OCI-LY1 (cell line): ENCODE measurements at regions not wholly inside any gene's neighbourhood (a gene's known extent, or its start where the extent isn't known, plus 50 kb on each side); places are given as distances from the start of the nearest gene placed in this dataset.

Experiments
- EZH2 ChIP-seq: fragments of 200-600 bp; sonication (generic), shearing (Covaris generic); IDR thresholded peaks from 2 replicates; pipeline ENCODE4 v1.8.0; 2017; ENCODE audit warnings: borderline replicate concordance, mixed run types, mild to moderate bottlenecking, antibody characterized with exemption, low read length, moderate library complexity, mixed read lengths
- TF ChIP-seq, protein P1 (sequence below): fragments of 200-600 bp; sonication (generic), shearing (Covaris generic); IDR thresholded peaks from 2 replicates; pipeline ENCODE4 v1.5.1; 2017; ENCODE audit warnings: mild to moderate bottlenecking, antibody characterized with exemption, low read length, moderate library complexity, mixed read lengths

DNA sequence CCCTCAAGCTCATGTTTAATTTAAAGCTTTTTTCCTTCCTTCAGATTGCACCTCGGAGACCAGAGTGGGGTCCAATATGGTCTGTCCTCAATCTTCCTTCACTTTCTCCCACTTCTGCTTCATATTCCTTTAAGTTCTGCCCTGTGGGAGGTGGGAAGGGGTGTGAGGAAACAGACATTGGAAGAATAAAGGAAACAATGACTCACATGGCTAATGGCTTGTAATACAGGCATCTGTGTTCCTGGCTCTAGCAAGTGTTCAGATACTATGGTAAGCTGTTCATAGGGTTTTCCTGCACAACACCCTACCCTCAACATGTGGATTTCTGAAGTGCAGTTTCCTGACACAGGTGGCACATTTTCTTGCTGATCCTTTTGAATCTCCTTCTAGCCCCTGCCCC is 209.5 kb downstream of the PIK3C3 start:
- TF ChIP-seq, protein P1, sequence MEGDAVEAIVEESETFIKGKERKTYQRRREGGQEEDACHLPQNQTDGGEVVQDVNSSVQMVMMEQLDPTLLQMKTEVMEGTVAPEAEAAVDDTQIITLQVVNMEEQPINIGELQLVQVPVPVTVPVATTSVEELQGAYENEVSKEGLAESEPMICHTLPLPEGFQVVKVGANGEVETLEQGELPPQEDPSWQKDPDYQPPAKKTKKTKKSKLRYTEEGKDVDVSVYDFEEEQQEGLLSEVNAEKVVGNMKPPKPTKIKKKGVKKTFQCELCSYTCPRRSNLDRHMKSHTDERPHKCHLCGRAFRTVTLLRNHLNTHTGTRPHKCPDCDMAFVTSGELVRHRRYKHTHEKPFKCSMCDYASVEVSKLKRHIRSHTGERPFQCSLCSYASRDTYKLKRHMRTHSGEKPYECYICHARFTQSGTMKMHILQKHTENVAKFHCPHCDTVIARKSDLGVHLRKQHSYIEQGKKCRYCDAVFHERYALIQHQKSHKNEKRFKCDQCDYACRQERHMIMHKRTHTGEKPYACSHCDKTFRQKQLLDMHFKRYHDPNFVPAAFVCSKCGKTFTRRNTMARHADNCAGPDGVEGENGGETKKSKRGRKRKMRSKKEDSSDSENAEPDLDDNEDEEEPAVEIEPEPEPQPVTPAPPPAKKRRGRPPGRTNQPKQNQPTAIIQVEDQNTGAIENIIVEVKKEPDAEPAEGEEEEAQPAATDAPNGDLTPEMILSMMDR, result no peak
- no peak for TF ChIP-seq EZH2
